Fibroblast of peridontal ligament (primary cell): ENCODE measurements at regions not wholly inside any gene's neighbourhood (a gene's known extent, or its start where the extent isn't known, plus 50 kb on each side); places are given as distances from the start of the nearest gene placed in this dataset.

Experiments used
- DNase-seq: peaks from one replicate; pipeline ENCODE4 v3.0.0-alpha.2; 2010; ENCODE audit errors: extremely low read depth

DNA sequence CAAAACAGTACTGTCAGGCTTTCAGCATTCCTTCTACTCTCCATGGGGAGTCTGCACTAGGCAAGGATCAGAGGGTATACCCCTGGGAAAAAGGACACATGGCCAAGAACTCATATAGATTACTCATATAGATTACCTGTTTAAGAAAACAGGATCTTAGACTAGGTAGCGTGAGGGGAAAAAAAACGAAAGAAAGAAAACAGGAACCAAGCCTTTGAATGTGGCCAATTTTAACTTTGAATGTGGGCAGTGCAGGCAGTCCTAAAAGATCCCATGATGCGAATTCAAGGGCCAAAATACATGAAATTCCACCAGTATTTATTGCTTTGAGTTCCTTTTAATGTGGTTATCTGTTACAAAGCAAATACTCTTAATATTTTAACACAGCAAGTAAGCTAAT, 108.6 kb upstream of the TAC1 start:
- DNase-seq: no peak

DNA sequence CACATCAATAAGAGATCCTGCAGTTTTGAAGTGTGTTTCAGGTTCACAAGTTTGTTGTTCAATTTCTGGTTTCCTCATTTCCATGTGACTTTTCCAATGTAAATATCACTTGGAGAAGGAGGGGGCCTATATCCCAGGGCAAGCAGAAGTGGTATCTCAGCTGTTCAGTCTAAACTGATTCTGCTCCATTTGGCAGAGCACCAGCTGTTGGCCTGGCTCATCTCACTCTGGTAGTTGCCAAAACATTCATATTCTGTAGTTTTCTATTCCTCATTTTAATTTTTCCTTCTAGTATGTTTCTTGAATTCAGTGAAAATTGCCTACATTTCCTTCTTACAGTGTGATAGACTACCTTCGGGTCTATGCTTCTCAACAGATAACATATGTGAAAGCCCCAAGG, 101.8 kb upstream of the TAC1 start:
- no peak for DNase-seq

- DNase-seq: no peak
Measured at GRCh38 chr7:97635622-97636021, 96.3 kb upstream of the TAC1 start.

DNA sequence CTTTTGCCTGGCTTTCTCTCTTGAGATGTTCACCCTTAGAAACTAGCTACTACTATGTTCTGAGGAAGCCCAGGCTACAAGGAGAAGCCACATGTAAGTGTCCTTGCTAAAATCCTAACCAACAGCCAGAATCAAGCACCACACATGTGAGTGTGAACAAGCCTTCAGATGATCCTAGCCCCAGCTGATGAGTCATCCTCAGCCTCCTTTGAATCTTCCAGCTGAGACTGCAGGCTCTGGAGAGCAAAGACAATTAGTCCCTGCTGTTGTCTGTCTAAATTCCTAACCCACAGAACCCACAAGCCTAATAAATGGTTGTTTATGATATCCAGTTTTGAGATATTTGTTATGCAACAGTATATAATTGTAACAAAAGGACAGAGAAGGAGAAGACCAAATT, 92.8 kb upstream of the TAC1 start:
- no peak for DNase-seq

GRCh38 chr7:97659363-97660045, 72.4 kb upstream of the TAC1 start:
- no peak for DNase-seq

GRCh38 chr7:97667359-97667758, 64.5 kb upstream of the TAC1 start:
- DNase-seq: no peak

GRCh38 chr7:97671571-97671970, 60.3 kb upstream of the TAC1 start:
- no peak for DNase-seq

- DNase-seq: no peak
Measured at GRCh38 chr7:97680622-97681021, 51.3 kb upstream of the TAC1 start.
